SW480 (cell line): ENCODE measurements at regions not wholly inside any gene's neighbourhood (a gene's known extent, or its start where the extent isn't known, plus 50 kb on each side); places are given as distances from the start of the nearest gene placed in this dataset.
A peak's percentile ranks its signal among the peaks of the same experiment; 100 is the strongest.
"Not testable (repeated sequence)": the region's sequence is repeated elsewhere in the genome, so short reads cannot be mapped to it uniquely, and the experiment has no call there.

ENCODE experiments used
- DNase-seq: peaks from one replicate; pipeline ENCODE4 v3.0.0-alpha.2; 2016; ENCODE audit warnings: low spot score

- no peak for DNase-seq
Observed at GRCh38 chr7:85322252-85322651, 135.4 kb upstream of the SEMA3D start.

DNA sequence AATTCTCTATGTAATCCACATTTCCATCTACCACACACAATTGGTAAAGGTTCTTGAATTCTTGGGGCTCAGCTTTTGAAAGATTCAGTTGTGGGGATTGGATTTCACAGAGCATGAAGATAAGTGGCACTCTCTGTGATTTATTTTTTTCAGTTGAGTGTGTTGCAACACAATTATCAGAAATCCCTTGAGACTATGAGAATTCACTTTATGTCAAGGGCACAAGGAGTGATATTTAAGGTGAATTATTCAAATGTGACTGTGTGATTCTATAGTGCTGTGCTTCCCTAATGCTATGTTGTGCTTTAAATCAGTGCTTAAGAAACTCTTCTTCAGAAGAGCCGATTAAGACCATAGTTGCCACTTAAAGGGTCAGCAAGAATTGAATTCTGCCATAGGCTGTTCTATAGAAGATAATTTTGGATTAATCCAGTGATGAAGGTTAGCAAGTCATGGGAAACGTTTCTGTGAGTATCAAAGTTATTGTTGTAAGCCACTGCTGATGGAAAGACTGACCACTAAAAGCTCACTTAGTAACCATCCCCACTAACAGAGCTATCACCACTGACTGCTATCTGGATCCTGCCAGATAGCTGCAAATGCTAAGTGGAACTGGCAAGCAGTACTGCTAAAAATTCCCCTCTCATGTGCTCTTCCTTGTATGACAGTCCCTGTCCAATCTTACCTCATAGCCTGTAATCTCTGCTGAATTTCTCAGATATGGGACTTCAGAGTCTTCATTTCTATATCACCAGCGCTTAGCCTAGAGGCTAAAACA, 134.0 kb upstream of the SEMA3D start:
- no peak for DNase-seq

GRCh38 chr7:85316489-85316888, 129.6 kb upstream of the SEMA3D start:
- DNase-seq, result no peak

GRCh38 chr7:85310301-85310700, 123.4 kb upstream of the SEMA3D start:
- DNase-seq, result no peak

DNA sequence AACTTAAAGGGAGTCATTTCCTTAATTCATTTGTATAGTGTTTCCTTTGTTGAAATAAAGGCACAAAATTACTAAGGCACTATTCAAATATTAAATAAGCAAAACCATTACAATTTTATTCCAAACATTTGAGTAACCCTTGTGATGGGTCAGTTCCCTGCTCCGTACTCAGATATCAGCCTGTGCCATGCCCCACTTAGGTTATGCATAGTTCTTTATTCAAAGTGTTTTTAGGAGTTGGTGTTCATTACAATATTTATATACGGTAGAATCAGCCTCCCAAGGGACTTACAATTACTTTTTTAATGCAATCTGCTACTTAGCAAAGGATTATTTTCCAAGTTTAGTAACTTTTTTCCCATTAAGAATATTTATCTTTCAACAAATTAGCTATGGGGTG, 119.3 kb upstream of the SEMA3D start:
- DNase-seq, result no peak

- DNase-seq, result no peak
Observed at GRCh38 chr7:85294176-85294575, 107.3 kb upstream of the SEMA3D start.

DNA sequence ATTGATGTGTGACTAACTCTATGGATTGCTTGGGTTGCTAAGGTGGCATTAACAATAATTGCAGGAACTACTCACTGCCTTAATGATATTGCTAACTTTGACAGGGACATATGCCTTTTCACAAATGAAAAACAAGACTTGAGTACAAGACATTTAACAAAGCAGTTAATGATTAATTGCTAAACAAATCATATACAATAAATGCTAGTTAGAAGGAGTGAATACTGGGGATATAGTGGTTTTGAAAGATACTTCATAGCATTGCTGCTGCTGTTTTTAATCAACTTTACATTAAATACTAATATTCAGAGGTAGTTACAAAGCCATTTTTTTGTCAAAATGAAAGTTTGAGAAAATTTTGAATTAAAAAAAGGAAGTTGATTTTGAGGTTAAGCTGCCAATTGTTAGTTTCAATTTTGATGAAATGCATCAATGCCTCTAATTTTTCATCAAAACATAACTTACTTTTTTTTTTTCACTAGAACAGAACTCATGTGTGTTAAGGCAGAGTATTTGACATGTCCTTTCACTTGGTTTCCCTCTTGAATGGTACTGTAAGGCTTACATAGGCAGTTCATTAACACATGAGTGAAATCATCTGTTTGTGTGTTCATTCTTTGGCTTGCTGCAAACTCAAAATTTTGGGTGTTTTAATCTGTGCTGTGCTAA, 106.2 kb upstream of the SEMA3D start:
- no peak for DNase-seq

GRCh38 chr7:85290269-85290668, 103.4 kb upstream of the SEMA3D start:
- DNase-seq, result no peak

DNA sequence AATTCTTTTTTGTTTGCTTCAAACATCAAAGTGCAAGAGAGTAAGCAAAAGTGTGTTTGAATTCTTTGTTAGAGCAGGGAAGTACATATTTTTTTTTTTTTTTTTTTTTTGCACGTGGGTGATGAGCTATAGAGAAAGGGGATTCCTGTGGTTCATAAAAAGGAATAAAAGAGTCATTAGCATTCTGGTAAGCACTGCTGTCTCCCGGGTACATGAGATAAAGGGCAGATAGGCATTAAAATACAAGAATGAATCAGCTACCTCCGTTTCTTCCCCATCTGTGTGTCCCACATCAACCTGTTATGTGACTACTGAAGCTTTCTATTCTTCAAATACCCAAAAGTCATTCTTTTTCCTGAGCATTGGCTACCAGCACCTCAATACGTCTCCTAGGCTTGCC, 102.4 kb upstream of the SEMA3D start:
- DNase-seq, result peak; percentile 70

DNA sequence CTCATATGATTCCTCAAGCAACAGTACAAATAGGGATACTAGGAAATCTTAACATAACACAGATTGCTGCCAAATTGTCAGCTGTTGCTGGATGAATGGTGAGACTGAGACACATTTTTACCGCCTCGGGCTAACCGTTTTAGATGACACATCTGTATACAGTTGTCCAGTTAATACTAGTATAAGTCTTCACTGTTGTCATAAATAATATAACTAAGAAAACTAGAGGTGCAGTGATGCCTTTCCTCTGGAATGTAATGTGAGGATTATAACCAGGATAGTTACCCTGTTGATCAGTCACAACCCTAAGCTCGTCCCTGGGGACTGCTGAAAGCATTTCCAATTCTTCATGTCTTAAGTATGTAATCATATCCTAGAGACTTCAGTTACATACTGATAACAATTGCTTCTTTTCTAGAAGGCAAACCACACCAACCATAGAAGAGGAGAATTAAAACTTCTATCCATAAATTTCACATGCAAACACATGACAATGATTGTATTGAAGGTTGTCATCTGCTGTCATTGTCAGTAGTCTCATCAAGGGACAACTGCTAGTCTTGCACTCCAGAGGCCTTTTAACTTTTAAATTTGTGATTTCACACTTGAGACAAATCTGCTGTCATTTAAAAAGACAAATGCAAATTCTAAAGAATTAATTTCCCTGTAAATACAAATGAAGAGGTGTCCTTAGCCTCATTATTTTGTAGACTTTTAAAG, 100.4 kb upstream of the SEMA3D start:
- DNase-seq, result no peak

DNA sequence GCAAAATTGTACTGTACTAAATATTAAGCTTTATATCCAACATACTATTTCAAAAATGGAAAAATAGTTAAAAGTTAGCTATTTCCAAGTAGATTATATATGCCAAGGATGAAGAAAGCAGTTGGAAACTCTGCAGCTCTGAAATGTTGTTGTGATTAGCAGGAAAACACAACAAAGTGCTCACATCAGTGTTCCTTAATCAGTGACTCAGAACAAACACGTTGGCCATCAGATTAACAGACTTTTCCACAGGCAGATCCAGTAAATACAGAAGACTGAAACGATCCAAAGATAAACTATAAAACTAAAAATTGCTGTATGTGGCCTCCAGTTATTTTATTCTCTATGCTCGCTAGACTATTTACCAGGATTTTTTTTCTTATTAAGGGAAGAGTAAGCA, 99.6 kb upstream of the SEMA3D start:
- no peak for DNase-seq

DNA sequence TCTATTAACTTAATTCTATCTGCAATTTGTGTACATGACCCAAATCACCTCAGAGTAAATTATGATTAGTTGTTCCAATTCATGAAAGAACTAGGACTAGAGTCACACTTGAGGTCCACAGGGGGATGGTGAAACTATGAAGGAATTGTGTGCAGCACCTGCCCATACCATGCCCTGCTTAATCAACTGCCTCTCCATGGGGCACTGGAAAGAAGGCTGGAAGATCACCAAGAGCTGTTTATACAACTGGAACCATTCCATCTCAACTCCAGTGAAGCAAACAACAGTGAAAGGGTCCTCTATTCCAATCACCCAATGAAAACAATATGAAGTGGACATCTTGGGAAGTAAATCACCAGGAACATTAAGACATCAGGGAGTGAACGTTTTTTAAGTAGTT, 98.7 kb upstream of the SEMA3D start:
- DNase-seq, result no peak

GRCh38 chr7:85275204-85275603, 88.3 kb upstream of the SEMA3D start:
- no peak for DNase-seq

DNA sequence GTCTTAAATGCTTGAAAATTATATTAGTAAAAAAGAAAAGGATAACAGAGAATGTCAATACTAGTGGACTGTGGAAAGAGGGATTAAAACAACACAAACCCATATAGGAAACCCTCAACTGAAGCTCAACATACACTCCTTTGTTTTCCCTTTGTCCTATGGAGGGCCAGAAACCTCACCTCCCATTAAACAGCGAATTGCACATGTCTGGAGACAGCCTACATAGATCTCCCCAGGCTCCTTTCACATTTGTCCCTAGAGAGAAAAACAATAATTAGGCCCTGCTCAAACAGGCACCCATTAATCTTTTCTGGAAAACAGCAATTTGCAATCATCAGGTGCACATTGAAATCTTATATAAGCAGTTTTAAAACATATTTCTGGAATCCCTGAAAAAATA, 87.6 kb upstream of the SEMA3D start:
- DNase-seq, result no peak

DNA sequence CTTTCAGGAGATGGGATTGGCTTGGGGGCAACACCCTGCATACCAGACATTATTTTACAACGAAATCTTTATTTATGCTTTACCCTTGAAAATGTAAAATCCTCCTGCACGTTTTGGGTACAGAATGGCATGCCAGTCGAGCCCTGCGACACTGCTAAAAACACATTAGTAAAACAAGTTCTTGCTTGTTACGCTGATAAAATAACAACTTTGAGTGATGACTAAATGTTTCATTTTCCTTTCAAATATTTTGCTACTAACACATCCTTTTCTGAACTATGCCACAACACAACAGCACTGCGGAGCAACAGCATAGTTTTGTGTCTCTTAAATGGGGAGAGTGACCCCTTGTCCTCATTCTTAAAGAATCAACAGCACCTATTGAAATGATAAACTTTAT, 76.0 kb upstream of the SEMA3D start:
- no peak for DNase-seq

- DNase-seq, result no peak
Observed at GRCh38 chr7:85261336-85261735, 74.5 kb upstream of the SEMA3D start.

GRCh38 chr7:85249787-85250186, 62.9 kb upstream of the SEMA3D start:
- not testable (repeated sequence) for DNase-seq

DNA sequence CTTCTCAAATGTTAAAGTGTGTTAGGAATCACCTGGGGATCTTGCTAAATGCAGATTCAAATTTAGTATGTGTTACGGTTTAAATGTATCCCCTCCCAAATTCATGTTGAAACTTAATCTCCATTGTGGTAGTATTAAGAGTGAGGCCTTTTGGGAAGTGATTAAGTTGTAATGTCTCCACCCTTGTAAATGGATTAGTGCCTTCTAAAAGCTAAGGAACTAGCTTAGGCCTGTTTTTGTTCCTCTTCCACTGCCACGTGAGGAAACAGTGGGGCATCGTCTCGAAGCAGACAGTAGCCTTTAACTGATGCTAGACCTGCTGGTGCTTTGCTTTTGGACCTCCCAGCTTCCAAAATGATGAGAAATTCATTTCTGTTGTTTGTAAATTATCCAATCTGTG, 52.3 kb upstream of the SEMA3D start:
- DNase-seq, result no peak

GRCh38 chr7:85237721-85238120, 50.9 kb upstream of the SEMA3D start:
- no peak for DNase-seq
